ENCODE measurements at regions not wholly inside any gene's neighbourhood (a gene's known extent, or its start where the extent isn't known, plus 50 kb on each side); places are given as distances from the start of the nearest gene placed in this dataset.
"Not testable (repeated sequence)": the region's sequence is repeated elsewhere in the genome, so short reads cannot be mapped to it uniquely, and the experiment has no call there.

DNA sequence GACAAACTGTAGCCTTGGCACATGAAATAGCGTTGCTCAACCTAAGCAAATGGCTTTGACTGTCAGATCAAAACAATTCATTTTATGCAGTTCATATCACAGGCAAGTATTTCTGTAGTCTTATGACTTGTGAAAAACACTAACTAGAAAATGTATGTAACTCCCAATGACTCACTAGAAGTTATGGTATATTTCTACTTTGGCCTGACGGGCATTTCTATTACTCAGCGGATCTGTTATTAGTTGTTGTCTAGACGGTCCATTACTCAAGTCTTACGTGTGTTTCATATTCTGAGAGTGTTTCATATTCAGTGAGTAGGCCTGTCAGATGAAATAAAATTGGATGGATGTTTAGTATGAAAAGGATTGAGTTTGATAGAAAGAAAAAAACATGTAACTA is 880.9 kb downstream of the PRIM2 start:
- peak in 1 of 2 donors; percentile 73 for DNase-seq (ENCODE audit: low read depth in 2 of 2)
- no peak overlapping the region for H3K4me3 ChIP-seq (replicated peaks in 1 of 2; ENCODE audit: low read depth in 2 of 2, low read length in 2 of 2)
- TF ChIP-seq, protein P1, sequence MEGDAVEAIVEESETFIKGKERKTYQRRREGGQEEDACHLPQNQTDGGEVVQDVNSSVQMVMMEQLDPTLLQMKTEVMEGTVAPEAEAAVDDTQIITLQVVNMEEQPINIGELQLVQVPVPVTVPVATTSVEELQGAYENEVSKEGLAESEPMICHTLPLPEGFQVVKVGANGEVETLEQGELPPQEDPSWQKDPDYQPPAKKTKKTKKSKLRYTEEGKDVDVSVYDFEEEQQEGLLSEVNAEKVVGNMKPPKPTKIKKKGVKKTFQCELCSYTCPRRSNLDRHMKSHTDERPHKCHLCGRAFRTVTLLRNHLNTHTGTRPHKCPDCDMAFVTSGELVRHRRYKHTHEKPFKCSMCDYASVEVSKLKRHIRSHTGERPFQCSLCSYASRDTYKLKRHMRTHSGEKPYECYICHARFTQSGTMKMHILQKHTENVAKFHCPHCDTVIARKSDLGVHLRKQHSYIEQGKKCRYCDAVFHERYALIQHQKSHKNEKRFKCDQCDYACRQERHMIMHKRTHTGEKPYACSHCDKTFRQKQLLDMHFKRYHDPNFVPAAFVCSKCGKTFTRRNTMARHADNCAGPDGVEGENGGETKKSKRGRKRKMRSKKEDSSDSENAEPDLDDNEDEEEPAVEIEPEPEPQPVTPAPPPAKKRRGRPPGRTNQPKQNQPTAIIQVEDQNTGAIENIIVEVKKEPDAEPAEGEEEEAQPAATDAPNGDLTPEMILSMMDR (IDR thresholded peaks at IDR 0.05; ENCODE audit: low read depth, low read length): no peak

GRCh38 chr6:58237124-58237523 is 919.7 kb downstream of the PRIM2 start:
- not testable (repeated sequence) for DNase-seq (ENCODE audit: low read depth in 2 of 2); H3K4me3 ChIP-seq (replicated peaks in 1 of 2; ENCODE audit: low read depth in 2 of 2, low read length in 2 of 2)

GRCh38 chr6:58238421-58238820 is 921.0 kb downstream of the PRIM2 start:
- not testable (repeated sequence) for H3K4me3 ChIP-seq (replicated peaks in 1 of 2; ENCODE audit: low read depth in 2 of 2, low read length in 2 of 2); DNase-seq (ENCODE audit: low read depth in 2 of 2)

DNA sequence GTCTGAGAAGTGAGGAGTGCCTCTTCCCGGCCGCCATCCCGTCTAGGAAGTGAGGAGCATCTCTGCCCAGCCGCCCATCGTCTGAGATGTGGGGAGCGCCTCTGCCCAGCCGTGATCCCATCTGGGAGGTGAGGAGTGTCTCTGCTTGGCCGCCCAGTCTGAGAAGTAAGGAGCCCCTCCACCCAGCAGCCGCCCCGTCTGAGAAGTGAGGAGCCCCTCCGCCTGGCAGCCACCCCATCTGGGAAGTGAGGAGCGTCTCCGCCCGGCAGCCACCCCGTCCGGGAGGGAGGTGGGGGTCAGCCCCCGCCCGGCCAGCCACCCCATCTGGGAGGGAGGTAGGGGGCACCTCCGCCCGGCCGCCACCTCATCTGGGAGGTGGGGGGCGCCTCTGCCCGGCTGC is 940.2 kb downstream of the PRIM2 start:
- H3K4me3 ChIP-seq (replicated peaks in 1 of 2; ENCODE audit: low read depth in 2 of 2, low read length in 2 of 2); DNase-seq (ENCODE audit: low read depth in 2 of 2): not testable (repeated sequence)

- TF ChIP-seq, protein P1 (IDR thresholded peaks at IDR 0.05; ENCODE audit: low read depth, low read length): no peak
- H3K4me3 ChIP-seq (replicated peaks in 1 of 2; ENCODE audit: low read depth in 2 of 2, low read length in 2 of 2): no peak overlapping the region
- no peak for DNase-seq (ENCODE audit: low read depth in 2 of 2)
These were observed 972.7 kb downstream of the PRIM2 start for GRCh38 chr6:58290177-58290576.

DNA sequence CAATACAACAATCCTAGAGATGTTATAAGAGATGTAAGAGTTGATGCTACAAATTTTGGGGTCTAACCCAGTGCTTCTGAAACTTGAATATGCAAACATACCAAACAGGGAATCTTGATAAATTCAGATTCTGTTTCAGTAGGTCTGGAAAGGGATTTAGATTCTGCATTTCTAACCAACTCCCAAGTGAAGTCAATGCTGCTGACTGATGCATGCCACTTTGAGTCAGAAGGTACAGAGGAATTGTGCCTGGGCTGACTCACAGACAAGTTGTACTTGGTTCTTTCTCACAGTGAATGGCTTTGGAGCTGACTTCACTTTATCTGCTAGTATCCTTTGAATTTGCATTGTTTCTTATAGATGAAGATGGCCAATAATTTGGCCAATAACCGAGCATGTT is 973.9 kb downstream of the PRIM2 start:
- DNase-seq (ENCODE audit: low read depth in 2 of 2); H3K4me3 ChIP-seq (replicated peaks in 1 of 2; ENCODE audit: low read depth in 2 of 2, low read length in 2 of 2): not testable (repeated sequence)

GRCh38 chr6:58307901-58308300 is 990.5 kb downstream of the PRIM2 start:
- DNase-seq (ENCODE audit: low read depth in 2 of 2); H3K4me3 ChIP-seq (replicated peaks in 1 of 2; ENCODE audit: low read depth in 2 of 2, low read length in 2 of 2): not testable (repeated sequence)

DNA sequence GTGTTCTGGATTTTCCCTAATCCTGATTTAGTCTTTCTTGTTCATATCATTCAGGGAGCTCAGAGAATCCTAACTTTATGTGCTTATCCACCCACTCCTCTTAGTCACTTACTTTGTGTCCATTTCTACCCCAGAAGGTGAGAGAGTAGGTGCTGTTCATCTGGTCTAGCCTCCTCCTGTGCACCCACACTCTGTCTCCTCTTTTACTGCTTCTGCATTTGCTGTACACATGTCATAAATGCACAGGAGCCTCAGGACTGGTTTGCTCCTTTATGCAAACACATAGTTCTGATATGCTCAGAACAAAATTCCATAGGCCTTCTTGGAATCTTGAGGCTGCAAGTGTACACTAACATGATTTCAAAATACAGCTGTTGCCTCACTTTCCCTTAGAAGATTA is 1014.7 kb downstream of the PRIM2 start:
- not testable (repeated sequence) for DNase-seq (ENCODE audit: low read depth in 2 of 2)

GRCh38 chr6:58342287-58342686 is 1024.9 kb downstream of the PRIM2 start:
- not testable (repeated sequence) for DNase-seq (ENCODE audit: low read depth in 2 of 2)

More for the DNA sequence above, 1014.7 kb downstream of the PRIM2 start:
- not testable (repeated sequence) for H3K4me3 ChIP-seq (replicated peaks in 1 of 2; ENCODE audit: low read depth in 2 of 2, low read length in 2 of 2)

GRCh38 chr6:58347534-58347933 is 1030.1 kb downstream of the PRIM2 start:
- not testable (repeated sequence) for H3K4me3 ChIP-seq (replicated peaks in 1 of 2; ENCODE audit: low read depth in 2 of 2, low read length in 2 of 2); DNase-seq (ENCODE audit: low read depth in 2 of 2)

More at GRCh38 chr6:58342287-58342686, 1024.9 kb downstream of the PRIM2 start:
- not testable (repeated sequence) for H3K4me3 ChIP-seq (replicated peaks in 1 of 2; ENCODE audit: low read depth in 2 of 2, low read length in 2 of 2)

DNA sequence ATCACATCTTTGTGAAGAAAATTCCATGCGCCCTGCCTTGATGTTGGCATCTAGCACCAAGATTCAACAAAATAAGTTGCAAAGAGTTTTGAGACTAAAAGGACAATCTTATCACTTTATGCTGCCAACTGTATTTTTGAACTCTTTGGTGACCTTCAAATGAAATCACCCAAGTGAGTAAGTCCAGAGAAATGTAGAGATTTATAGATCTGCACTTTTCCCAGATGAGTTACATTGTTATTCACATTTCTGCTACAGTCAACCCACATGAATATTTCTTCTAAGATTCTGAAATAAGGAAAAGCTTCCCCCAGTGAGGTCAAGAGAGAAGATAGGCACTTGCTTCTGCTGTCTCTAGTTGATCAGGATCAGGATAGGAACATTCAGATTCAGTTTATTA is 1034.2 kb downstream of the PRIM2 start:
- not testable (repeated sequence) for H3K4me3 ChIP-seq (replicated peaks in 1 of 2; ENCODE audit: low read depth in 2 of 2, low read length in 2 of 2)
- DNase-seq (ENCODE audit: low read depth in 2 of 2): peak in 1 of 2 donors; percentile 5

- H3K4me3 ChIP-seq (replicated peaks in 1 of 2; ENCODE audit: low read depth in 2 of 2, low read length in 2 of 2): not testable (repeated sequence)
- DNase-seq (ENCODE audit: low read depth in 2 of 2): peak in 1 of 2 donors; percentile 18
These were observed 1041.0 kb downstream of the PRIM2 start for GRCh38 chr6:58358452-58358851.

- H3K4me3 ChIP-seq (replicated peaks in 1 of 2; ENCODE audit: low read depth in 2 of 2, low read length in 2 of 2); DNase-seq (ENCODE audit: low read depth in 2 of 2): not testable (repeated sequence)
These were observed 1048.4 kb downstream of the PRIM2 start for GRCh38 chr6:58365856-58366255.

DNA sequence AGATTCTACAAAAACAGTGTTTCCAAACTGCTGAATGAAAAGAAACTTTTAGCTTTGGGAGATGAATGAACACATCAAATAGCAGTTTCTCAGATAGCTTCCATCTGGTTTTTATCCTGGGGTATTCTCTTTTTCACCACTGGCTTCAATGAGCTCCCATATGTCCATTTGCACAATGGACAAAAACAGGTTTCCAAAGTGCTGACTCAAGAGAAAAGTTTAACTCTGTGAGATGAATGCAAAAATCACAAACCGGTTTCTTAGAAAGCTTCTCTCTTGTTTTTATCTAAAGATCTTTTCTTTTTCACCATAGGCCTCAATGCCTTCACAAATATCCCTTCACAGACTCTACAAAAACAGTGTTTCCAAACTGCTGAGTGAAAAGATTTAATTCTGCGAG is 1089.2 kb downstream of the PRIM2 start:
- not testable (repeated sequence) for DNase-seq (ENCODE audit: low read depth in 2 of 2); H3K4me3 ChIP-seq (replicated peaks in 1 of 2; ENCODE audit: low read depth in 2 of 2, low read length in 2 of 2)

Measured in cardiac fibroblast (primary cell).